Stomach (tissue), 8 donors: ENCODE measurements at regions not wholly inside any gene's neighbourhood (a gene's known extent, or its start where the extent isn't known, plus 50 kb on each side); places are given as distances from the start of the nearest gene placed in this dataset.

Experiments
- DNase-seq, 2 donors: peaks; one replicate each; pipeline versions ENCODE4 v3.0.0 to v3.0.0-alpha.2; 2013 to 2019
- H3K27ac ChIP-seq, 5 donors: fragments of 200-600 bp in 4 of 5; sonication (generic) in 4 of 5; one replicate each; pipeline ENCODE4 v1.5.1; 2013 to 2019; ENCODE audit warnings: mild to moderate bottlenecking in 1 of 5, moderate library complexity in 1 of 5
- H3K27me3 ChIP-seq, 3 donors: fragments of 200-600 bp; sonication (generic); one replicate each; pipeline ENCODE4 v1.5.1; 2017 to 2019; ENCODE audit warnings: mixed run types in 1 of 3
- H3K36me3 ChIP-seq, 4 donors: fragments of 200-600 bp; sonication (generic); 1 replicate in 3 of 4; 2 replicates in 1 of 4; pipeline ENCODE4 v1.5.1; 2016 to 2019
- H3K4me1 ChIP-seq, 4 donors: fragments of 200-600 bp; sonication (generic); one replicate each; pipeline ENCODE4 v1.5.1; 2016 to 2019
- H3K4me3 ChIP-seq, 4 donors: fragments of 200-600 bp; sonication (generic) in 3 of 4; one replicate each; pipeline ENCODE4 v1.5.1; 2016 to 2019; ENCODE audit warnings: mild to moderate bottlenecking in 1 of 4
- H3K9me3 ChIP-seq, 4 donors: fragments of 200-600 bp; sonication (generic); one replicate each; pipeline ENCODE4 v1.5.1; 2016 to 2019
- CTCF ChIP-seq, 7 experiments: fragments of 450-650 bp in 4 of 7; fragments of 200-600 bp in 3 of 7; sonication (generic) in 3 of 7; IDR thresholded peaks; one replicate each; pipeline ENCODE4 v1.5.1; 2016 to 2019; ENCODE audit warnings: antibody characterized with exemption in 7 of 7, control low read depth in 2 of 7, mild to moderate bottlenecking in 1 of 7
- EP300 ChIP-seq: sonication (generic); formaldehyde crosslinking; IDR thresholded peaks from one replicate; pipeline ENCODE4 v1.6.1; 2017; ENCODE audit warnings: antibody characterized with exemption
- POLR2A ChIP-seq, 4 donors: fragments of 450-650 bp; IDR thresholded peaks; one replicate each; pipeline ENCODE4 v1.6.1; 2016; ENCODE audit warnings: antibody characterized with exemption in 4 of 4, control low read depth in 2 of 4, mild to moderate bottlenecking in 1 of 4, moderate library complexity in 1 of 4
- POLR2AphosphoS5 ChIP-seq, 3 donors: sonication (generic); formaldehyde crosslinking; IDR thresholded peaks; one replicate each; pipeline ENCODE4 v1.6.1; 2016; ENCODE audit warnings: antibody characterized with exemption in 3 of 3
- WGBS, 5 donors: extraction: QIAGEN DNeasy Blood & Tissue Kit in 3 of 5; methylation state at CpG; one replicate each; pipeline versions ENCODE4 v1.1.5 to v1.1.7; 2013 to 2018; 5-methylcytosine and 5-hydroxymethylcytosine counted together
- intact Hi-C: fragments of 100-400 bp; cut with DNase I; formaldehyde crosslinking; loops from one replicate; pipeline ENCODE4 v1.15.1; 2023; ENCODE audit warnings: low total_unique reads
- donor health status: healthy with polysubstance abuse.
- donor health status: Bipolar disorder and iron deficiency.
- donor health status: healthy.

GRCh38 chr3:152737021-152737908 is 97.7 kb upstream of the P2RY1 start:
- Histone ChIP-seq H3K4me1 (peaks cover 0 to 6% (median 0%) of the 10 kb centered on the region in 4 donors), H3K27ac (no peak overlapping the region), H3K36me3 (no peaks in the 10 kb centered on the region), H3K9me3 (no peaks in the 10 kb centered on the region), H3K4me3 (no peak overlapping the region), H3K27me3 (no peaks in the 10 kb centered on the region)
- WGBS, 5 donors, result 63 to 74% (median 70%) methylated on average over 6 of the region's 6 CpGs
- no peak for TF ChIP-seq CTCF (IDR thresholded peaks at IDR 0.05)
- no peak for TF ChIP-seq POLR2A (IDR thresholded peaks at IDR 0.05)
- no peak for TF ChIP-seq POLR2AphosphoS5 (IDR thresholded peaks at IDR 0.05)
- no peak for TF ChIP-seq EP300
- intact Hi-C loops, result no loop called here
- DNase-seq, result no peak

- Histone ChIP-seq H3K27ac (no peak overlapping the region), H3K36me3 (no peaks in the 10 kb centered on the region), H3K9me3 (no peaks in the 10 kb centered on the region), H3K4me1 (peaks cover 0 to 6% (median 0%) of the 10 kb centered on the region in 4 donors), H3K27me3 (no peaks in the 10 kb centered on the region), H3K4me3 (no peak overlapping the region)
- peak in 1 of 2 donors; percentile 38 for DNase-seq
- 33 to 61% (median 53%) methylated on average over 2 of the region's 2 CpGs for WGBS, 5 donors
- TF ChIP-seq POLR2A (IDR thresholded peaks at IDR 0.05) (no peak), POLR2AphosphoS5 (IDR thresholded peaks at IDR 0.05) (no peak), EP300 (no peak), CTCF (IDR thresholded peaks at IDR 0.05) (no peak)
- intact Hi-C loops, result no loop called here
Observed at GRCh38 chr3:152738656-152739055, 96.3 kb upstream of the P2RY1 start.

- Histone ChIP-seq H3K27me3 (no peaks in the 10 kb centered on the region), H3K36me3 (no peaks in the 10 kb centered on the region), H3K4me3 (no peak overlapping the region), H3K27ac (no peak overlapping the region), H3K4me1 (peaks cover 0 to 6% (median 0%) of the 10 kb centered on the region in 4 donors), H3K9me3 (no peaks in the 10 kb centered on the region)
- no peak for DNase-seq
- intact Hi-C loops, result no loop called here
- TF ChIP-seq CTCF (IDR thresholded peaks at IDR 0.05) (no peak), POLR2AphosphoS5 (IDR thresholded peaks at IDR 0.05) (no peak), POLR2A (IDR thresholded peaks at IDR 0.05) (no peak), EP300 (no peak)
- 68 to 75% (median 71%) methylated on average over 2 of the region's 2 CpGs for WGBS, 5 donors
Observed at GRCh38 chr3:152742368-152743347, 92.3 kb upstream of the P2RY1 start.

GRCh38 chr3:152745646-152746045 is 89.3 kb upstream of the P2RY1 start:
- 64 to 91% (median 84%) methylated on average over 1 of the region's 1 CpG for WGBS, 5 donors
- intact Hi-C loops, result no loop called here
- no peaks in the 10 kb centered on the region for H3K27me3 ChIP-seq
- H3K9me3 ChIP-seq, result peaks cover 0 to 14% (median 6%) of the 10 kb centered on the region in 4 donors
- no peaks in the 10 kb centered on the region for H3K36me3 ChIP-seq
- no peaks in the 10 kb centered on the region for H3K4me1 ChIP-seq
- DNase-seq, result no peak
- no peak overlapping the region for H3K4me3 ChIP-seq
- TF ChIP-seq POLR2A (IDR thresholded peaks at IDR 0.05), result no peak
- no peak for TF ChIP-seq POLR2AphosphoS5 (IDR thresholded peaks at IDR 0.05)
- no peak for TF ChIP-seq EP300
- no peak for TF ChIP-seq CTCF (IDR thresholded peaks at IDR 0.05)
- H3K27ac ChIP-seq, result no peak overlapping the region
